ENCODE measurements at regions not wholly inside any gene's neighbourhood (a gene's known extent, or its start where the extent isn't known, plus 50 kb on each side); places are given as distances from the start of the nearest gene placed in this dataset.

DNA sequence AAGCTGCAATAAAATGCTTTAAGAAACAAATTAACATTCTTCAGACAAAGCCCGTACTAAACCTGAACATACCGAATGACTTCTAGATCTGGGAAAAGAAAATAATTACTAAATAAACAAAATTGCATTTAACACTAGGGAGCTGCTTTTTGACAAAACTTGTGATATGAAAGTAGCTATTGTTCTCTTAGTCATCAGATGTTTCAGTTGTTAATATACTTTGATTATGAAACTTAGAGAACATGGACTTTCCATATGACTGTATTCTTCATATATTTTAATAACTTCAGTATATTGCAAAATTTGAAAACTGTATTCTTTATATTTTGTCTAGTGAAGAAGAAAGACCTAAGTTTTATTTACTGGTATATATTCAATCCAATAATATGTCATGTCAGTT lies 1262.1 kb downstream of the NCAM2 start:
- H3K27ac ChIP-seq: peak overlapping the region; percentile 77; the same call in 1 of the 2 replicates
- TF ChIP-seq ZFX (IDR thresholded peaks at IDR 0.05; ENCODE audit: borderline replicate concordance) (no peak), CTCF (IDR thresholded peaks at IDR 0.05) (no peak)

DNA sequence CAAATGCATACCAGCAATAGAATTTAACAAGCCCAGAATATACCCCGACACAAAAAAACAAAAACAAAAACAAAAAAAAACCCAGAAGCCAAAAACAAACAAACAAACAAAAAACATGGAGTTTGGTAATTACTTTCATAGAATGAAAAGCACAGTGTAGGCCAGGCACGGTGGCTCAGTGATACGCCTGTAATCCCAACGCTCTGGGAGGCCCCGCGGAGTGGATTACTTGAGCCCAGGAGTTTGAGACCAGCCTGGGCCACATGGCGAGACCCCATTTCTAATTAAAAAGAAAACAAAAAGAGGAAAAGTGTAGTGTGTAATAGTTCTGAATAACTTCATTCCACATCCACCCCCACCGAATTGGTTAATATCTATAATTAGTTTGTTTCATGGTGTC lies 1265.7 kb downstream of the NCAM2 start:
- H3K27ac ChIP-seq: peak overlapping the region; percentile 37
- TF ChIP-seq ZFX (IDR thresholded peaks at IDR 0.05; ENCODE audit: borderline replicate concordance) (no peak), CTCF (IDR thresholded peaks at IDR 0.05) (no peak)

DNA sequence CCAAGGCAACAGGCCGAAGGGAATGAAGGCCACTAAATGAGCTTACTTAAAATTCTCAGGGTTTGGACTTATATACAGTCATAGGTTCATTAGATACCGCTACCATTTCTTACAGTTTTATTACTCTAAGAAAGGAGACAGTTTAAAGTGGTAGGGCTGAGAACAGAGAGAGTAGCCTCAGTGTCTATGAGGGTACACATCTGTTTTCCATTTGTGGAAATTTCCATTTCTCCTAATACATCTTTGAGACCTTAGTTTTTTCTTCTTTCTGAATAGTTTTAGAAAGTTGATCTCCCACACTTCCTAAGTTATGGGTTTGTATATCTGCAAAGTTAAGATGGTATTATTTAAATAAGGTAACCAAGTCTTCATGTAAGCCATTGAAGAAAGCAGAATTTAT lies 1279.1 kb downstream of the NCAM2 start:
- TF ChIP-seq CTCF (IDR thresholded peaks at IDR 0.05): no peak
- H3K27ac ChIP-seq: no peak overlapping the region

- no peak for TF ChIP-seq ZFX (IDR thresholded peaks at IDR 0.05; ENCODE audit: borderline replicate concordance)
- TF ChIP-seq CTCF (IDR thresholded peaks at IDR 0.05): no peak
- no peak overlapping the region for H3K27ac ChIP-seq
Measured at GRCh38 chr21:22278366-22278765, 1280.2 kb downstream of the NCAM2 start.

DNA sequence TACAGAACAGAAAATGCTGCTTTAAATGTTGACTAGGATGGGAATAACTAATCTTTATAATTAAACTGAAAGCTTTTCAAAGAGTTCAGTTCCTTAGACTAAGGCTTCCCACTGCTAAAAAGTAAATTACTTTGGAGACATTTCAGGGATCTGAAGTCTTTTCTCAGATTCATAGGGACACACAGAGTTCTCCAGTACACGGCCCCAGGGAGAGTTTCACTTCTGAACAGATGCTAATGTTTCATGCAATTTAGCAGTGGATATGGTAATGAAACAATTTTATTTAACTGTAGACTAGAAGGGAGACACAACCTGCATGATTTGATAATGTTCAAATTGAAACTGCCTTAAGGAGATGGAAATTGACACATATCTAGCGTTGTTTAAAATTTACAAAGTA lies 1282.6 kb downstream of the NCAM2 start:
- no peak overlapping the region for H3K27ac ChIP-seq
- TF ChIP-seq ZFX (IDR thresholded peaks at IDR 0.05; ENCODE audit: borderline replicate concordance): no peak
- no peak for TF ChIP-seq CTCF (IDR thresholded peaks at IDR 0.05)

- no peak overlapping the region for H3K27ac ChIP-seq
- no peak for TF ChIP-seq CTCF (IDR thresholded peaks at IDR 0.05)
- TF ChIP-seq ZFX (IDR thresholded peaks at IDR 0.05; ENCODE audit: borderline replicate concordance): no peak
Measured at GRCh38 chr21:22288885-22289499, 1290.8 kb downstream of the NCAM2 start.

- TF ChIP-seq ZFX (IDR thresholded peaks at IDR 0.05; ENCODE audit: borderline replicate concordance) (no peak), CTCF (IDR thresholded peaks at IDR 0.05) (no peak)
- H3K27ac ChIP-seq: no peak overlapping the region
Measured at GRCh38 chr21:22292144-22292543, 1293.9 kb downstream of the NCAM2 start.

Data from 22Rv1 (cell line).